GM18498 (cell line): ENCODE measurements at regions not wholly inside any gene's neighbourhood (a gene's known extent, or its start where the extent isn't known, plus 50 kb on each side); places are given as distances from the start of the nearest gene placed in this dataset.
"Not testable (repeated sequence)": the region's sequence is repeated elsewhere in the genome, so short reads cannot be mapped to it uniquely, and the experiment has no call there.

Experiments used
- ATAC-seq: cut with Tn5 transposase; IDR thresholded peaks from one replicate; pipeline ENCODE4 v1.9.1; 2021; ENCODE audit warnings: mild to moderate bottlenecking, moderate library complexity; ENCODE audit not compliant: unreplicated experiment

DNA sequence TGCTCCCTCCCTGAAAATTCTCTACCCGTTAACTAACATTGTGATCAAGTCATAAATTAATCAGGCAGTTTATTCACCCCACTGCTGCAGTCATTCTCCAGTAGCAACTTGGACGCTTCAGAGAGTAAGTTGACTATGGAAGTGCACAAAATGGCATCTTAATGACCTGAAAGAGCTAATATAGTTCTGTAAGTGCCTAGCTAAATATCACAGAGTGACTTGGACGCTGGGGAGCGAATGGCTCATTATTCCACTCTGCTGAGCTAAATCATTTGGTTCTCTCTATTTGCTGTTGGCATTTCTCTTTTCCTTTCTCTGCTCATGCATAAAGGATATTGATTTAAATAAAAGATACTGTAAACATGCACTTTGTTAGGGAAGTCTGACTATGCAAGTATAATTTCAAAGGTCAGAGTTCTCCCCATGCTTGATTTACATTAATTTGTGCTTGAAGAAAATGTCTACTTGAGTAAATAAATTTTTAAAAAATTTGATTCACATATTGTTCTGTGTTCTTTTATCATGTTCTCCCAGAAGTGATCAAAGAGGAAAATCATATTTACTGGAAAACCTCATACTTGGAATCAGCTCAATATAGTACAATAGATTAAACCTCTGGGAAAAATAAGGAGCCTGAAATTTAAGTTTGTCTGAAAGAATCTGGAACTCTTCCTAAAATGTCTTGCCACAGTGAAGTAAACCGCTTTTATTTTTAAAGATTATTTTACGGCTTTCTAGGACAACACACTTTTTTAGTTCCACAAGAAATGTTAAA lies 169.5 kb upstream of the HAPLN1 start:
- ATAC-seq = no peak

DNA sequence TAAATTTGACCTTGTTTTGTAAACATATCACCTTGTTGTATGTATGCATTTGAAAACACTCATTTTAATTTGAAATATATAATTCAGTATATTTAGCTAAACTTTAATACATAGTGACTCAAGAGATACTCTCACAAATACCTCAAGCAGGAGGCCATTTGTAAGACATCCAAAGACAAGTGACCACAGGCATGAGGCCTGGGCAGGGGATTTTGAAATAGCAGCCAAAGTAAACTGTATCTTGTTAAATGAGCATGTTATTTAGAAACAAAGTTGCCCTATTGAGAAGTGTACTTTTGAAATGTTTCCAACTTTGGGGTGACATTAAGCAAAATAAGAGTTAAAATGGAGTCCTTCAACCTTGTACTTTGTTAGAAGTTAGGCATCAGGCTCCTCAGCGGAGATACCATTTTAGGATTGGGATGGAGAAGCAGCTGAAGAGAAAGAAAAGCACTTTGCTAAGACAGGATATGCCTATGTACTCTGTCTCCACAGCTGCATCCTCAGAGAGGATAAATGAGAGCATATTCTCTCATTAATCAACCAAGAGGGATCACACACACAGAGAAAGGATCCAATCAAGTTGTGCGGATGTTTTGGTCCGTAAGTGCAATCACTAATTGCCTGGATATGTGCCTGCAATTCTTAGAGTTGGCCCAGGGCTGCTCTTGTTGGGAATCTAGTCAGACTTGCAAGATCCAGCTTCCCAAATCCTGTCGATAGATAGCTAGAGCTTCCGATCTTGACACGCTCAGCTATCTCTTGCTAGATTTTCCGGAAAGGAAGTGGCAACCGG lies 157.5 kb upstream of the HAPLN1 start:
- ATAC-seq = no peak

DNA sequence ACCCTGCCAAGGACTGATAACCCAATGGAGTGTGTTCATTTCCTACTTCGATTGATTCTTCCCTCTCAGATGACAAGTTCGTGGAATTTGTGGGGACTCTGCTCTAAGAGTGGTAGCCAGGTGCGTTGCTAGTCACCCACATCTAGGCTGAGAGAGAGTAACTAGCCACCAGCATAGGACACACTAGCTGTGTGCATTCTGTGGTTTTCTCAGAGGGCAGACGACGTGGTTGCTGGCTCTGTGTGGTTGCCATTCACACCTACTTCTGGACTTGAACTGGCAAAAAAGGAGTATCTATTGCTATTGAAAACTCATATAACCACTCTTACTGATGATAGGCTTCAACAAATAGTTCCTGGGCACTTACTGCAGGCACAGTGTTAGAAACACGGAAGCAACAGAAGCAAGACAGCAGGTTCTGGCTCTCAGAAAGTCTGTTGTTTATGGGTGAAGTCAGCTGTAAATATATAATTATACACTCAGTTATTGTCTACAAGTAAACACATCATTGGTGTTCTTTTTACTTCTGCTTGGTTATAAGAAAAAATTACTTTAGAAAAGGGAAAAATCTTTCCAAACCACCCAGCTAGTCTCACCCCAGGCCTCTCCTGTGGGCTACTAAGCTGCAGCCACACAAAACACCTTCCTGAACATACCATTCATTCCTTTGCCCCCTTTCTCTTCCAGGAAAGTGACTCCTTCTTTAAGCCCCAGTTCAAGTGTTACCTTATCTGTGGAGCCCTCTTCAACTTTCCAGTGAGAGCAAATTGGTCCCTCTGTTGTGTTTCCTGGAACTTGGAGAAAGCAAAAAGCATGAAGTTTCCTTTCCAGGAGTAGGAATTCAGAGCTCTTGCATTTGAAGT lies 151.1 kb upstream of the HAPLN1 start:
- no peak for ATAC-seq

DNA sequence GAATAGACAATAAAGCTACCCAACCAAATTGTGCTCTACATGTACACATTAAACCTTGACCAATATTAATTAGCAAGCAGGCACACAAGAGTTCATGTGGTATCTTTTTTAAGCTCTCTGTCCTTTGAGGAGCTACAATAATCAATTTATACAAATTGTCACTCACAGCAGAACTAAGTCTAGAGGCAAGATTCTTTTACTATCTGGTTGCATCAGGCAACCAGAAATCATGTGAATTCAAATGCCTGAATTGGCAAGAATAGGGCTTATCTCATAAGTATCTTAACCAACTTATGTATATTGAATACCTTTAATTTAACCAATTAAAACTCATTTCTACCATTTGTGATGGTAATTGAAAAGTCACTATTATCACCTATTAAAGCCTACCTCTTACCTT lies 145.5 kb upstream of the HAPLN1 start:
- no peak for ATAC-seq

DNA sequence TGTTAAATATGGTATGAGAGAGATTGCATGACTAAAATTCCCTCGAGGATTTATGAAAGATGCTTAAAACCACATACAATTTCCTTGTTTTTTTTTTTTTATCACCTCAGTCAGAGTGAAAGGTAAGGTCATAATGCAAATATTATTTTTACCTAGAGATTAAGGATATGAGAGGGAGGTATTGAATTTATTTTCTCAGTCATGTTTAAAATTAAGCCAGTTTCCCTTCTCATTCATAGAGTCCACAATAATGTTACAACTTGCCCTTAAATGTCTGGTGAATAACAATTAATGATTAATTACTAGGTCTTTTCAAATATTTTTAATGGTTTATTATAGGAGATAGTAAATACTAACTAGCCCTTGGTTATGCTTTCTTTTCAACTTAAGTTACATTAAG lies 144.9 kb upstream of the HAPLN1 start:
- ATAC-seq = no peak

DNA sequence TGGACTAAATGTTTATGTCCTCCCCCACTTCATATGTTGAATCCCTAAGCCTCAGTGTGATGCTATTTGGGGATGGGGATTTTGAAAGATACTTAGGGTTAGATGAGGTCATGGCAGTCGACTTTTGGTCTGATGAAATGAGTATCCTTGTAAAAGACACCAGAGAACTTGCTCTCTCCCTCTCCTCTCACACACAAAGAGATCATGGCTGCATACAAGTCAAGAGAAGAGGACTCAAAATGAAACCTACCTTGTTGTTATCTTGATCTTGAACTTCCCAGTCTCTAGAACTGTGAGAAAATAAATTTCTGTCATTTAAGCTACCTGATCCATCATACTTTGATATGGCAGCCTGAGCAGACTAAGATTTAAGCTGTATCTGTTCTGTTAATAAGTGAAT lies 144.0 kb upstream of the HAPLN1 start:
- no peak for ATAC-seq

DNA sequence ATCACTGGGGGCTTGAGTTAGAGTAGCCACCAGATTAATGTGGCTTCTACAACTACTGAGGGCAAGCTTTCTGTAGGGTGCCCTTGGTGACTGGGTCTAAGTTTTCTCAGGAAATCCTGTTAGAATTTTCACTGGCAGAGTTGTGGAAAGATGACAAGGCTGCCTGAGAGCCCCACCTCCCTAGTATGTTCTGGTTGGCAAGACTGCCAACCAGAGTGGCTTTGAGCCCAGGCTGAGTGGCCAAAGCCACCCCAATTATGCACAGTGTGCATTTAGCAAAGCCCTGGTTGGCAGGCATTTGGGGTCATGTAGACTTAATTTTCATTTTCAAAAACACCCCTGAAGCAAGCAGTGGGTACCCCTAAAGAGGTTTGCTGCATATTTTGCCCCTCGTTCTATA lies 136.7 kb upstream of the HAPLN1 start:
- ATAC-seq = no peak

DNA sequence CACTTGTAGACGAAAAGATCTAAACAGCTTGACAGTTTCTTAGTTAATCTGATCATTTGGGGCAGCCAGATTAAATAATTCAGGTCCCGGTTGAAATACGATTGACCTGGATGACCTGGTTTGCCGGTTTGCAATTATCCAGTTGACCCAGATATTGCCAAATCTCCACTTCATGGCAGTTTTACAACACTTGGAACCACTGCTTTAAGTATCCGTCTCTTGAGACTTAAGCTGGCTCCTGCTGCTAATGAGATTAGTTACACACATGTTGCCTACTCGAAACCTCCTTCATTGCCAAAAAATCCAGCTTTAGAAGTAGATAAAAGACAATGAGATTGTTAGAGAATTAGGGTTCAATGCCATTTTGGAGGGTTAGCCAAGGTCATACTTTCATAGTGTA lies 136.2 kb upstream of the HAPLN1 start:
- no peak for ATAC-seq

DNA sequence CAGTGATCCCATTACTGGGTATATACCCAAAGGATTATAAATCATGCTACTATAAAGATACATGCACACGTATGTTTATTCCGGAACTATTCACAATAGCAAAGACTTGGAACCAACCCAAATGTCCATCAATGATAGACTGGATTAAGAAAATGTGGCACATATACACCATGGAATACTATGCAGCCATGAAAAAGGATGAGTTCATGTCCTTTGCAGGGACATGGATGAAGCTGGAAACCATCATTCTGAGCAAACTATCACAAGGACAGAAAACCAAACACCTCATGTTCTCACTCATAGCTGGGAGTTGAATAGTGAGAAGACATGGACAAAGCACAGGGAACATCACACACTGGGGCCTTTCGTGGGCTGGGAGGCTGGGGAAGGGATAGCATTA lies 129.8 kb upstream of the HAPLN1 start:
- not testable (repeated sequence) for ATAC-seq

DNA sequence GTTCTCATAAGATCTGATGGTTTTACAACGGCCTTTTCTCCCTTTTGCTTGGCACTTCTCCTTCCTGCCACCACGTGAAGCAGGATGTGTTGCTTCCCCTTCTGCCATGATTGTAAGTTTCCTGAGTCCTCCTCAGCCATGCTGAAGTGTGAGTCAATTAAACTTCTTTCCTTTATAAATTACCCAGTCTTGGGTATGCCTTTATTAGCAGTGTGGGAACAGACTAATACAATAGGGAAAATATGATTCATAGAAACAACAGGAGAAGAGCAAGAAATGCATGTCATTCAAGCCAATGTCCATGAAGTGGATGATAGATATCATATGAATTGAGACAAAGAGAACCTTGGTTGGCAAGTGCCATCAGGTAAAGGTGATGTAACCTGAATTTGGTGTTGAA lies 128.3 kb upstream of the HAPLN1 start:
- ATAC-seq = no peak

DNA sequence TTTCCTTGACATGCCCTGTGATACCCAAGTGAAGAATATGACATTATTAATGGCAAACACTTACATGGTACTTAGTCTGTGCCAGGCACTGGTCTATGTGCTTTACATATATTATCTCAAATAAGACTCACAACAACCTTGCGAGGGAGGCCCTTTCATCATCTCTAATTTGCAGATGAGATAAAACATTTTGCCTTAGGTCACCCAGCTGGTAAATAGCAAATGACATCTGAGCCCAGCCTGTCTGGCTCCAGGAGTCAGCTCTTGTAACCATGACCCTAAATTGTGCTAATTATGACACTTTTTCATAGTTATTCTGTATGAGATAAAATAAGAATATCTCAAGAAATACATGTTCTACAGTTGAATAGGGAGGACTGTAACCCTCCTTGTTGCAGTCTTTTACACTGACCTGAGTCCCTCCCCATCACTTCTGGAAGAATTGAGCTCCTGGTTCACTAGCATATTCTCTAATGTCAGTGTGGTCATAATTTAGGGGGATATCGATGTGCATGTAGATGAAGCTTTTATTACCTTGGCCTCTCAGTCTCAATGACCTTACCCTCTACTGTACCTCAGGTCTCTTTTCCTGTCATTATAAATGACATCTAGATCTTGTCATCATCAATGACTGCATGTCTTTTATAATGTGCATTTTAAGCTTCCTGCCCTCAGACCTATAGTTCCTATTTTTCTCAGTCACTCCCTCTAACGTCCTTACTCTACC lies 126.1 kb upstream of the HAPLN1 start:
- ATAC-seq = no peak

DNA sequence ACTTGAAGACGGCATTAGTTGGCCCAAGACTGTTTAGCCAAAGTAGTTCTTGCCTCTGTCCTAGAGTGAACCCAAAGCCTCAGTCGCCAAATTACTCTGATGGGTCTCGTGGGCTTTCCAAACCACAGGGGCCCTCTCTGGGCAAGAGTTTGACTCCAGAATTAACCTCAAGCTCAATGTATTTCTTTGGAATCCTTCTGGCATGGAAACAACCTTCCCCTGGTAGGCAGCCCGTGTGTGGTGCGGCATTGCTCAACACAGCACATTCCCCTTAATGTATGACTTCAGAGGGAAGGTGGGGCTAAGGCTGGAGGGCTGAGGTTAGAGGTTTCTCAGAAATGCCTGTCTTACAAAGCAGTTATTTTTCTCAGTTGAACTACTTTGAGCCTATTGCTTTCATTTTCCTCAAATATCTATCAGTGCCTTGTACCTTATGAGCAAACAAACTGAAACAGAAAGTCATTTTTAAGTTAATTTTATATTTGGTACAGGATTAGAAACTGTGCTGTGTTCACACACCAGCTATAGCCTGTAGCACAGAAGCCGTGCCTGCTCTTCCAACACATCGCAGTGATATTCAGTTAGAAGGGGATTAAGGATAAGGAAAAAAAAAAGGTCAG lies 123.9 kb upstream of the HAPLN1 start:
- ATAC-seq = peak; percentile 99

DNA sequence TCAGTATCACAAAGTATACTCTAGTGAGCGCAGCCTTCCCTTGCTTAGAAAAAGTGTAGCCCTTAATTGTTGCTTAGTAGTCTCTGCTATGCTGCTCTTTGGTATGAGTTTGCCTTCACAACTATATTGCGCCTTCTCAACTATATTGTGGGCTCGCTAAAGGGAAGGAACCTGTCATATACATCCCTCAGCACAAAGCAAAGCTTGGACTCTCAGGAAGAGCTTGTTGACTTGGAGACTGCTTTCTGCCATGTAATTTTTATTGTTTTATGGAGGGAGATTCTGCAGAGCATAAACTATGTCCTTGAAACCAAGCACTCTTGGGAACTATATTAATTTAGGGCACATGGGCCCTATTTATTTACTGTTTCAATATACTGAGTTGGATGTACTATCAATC lies 119.1 kb upstream of the HAPLN1 start:
- no peak for ATAC-seq

DNA sequence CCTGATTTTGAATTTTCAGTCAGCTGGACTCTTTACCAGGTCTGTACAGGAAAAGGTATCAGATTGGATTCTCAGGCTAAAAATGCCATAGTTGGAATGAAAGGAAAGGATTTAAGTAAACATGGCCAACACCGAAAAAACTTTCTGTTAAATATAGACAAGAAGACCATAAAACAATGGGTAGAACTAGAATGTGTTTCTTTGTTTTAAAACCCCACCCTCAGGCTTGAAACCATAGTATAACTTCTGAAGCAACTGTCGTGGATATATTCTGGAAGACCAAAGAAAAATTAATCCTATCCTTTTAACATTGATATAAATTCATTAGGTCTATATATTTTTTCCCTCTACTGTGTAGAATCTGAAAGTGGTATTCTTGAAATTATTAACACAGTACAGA lies 118.6 kb upstream of the HAPLN1 start:
- no peak for ATAC-seq

DNA sequence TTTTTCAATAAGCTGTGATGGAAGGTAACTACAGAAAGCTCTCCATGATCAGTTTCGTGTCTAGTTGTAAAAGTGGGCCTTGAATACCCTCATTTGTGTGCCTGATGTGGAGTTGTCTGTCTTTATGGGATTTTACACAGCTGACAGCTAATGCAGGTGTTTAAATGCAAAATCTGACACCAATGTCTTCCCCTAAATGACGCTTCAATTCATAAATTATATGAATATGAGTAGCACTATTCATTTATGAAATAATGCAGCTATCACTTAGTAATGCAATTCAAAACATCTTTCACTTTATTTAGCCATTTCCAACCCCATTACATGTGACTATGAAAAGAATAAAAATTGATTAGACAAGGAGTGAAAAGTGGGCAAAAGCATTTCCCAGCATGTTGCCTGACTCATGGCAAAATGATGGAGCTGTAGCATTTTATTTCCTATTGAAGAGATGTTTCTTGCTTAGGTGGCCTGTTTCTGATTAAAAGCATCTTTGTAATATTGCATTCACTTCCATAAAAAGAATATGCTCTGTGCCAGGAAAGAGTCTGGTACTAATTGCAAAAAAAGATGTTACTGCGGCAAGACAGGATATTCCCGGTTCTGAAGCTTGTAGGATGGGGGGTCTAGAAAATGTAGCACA lies 116.7 kb upstream of the HAPLN1 start:
- ATAC-seq = no peak

DNA sequence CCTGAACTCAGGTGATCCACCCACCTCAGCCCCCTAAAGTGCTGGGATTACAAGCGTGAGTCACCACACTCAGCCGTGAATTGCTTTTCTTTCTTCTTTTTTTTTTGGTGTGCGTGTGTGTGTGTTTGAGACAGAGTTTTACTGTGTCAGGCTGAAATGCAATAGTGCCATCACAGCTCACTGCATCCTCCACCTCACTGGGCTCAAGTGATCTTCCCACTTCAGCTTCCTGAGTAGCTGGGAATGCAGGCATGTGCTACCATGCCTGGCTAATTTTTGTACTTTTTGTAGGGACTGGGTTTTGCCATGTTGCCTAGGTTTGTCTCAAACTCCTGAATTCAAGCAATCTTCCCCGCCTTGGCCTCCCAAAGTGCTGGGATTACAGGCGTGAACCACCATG lies 113.7 kb upstream of the HAPLN1 start:
- ATAC-seq = no peak

DNA sequence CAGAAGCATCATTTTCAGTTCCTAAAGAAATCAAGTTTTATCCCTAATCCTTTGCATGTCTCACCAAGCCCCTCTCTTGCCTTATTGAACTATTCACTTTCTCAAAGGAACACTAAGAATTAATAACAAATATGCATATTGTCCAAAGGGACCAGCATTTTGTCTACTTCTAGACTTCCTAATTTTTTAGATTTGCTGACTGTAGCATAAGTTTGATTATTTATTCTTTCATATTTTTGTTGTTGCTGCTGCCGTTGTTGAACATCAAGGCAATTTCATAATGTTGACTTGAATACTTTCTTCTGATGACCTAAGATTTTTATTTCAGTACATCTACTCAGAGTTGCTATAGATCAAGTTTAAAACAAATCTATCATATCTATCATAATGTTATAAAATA lies 111.2 kb upstream of the HAPLN1 start:
- no peak for ATAC-seq

DNA sequence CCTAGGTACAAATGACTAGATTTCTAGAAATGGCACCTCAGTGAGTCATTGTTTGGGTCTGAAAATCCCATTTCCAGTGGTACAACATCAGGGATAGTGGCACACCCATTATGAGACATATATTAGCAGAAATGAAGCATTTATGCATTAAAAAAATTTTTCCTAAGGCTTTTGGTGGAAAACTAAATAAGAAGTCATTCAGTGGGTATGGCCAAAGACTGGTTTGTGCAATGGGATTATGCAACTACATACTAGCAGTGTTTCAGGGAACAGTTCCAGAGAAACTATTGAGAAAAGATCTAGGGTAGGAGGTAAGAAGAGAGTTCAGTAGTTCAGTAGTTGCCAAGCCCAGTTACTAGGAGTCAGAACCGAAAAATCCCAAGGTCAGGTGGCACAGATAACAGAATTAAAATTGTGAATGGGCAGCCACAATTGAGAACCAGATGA lies 106.5 kb upstream of the HAPLN1 start:
- no peak for ATAC-seq

DNA sequence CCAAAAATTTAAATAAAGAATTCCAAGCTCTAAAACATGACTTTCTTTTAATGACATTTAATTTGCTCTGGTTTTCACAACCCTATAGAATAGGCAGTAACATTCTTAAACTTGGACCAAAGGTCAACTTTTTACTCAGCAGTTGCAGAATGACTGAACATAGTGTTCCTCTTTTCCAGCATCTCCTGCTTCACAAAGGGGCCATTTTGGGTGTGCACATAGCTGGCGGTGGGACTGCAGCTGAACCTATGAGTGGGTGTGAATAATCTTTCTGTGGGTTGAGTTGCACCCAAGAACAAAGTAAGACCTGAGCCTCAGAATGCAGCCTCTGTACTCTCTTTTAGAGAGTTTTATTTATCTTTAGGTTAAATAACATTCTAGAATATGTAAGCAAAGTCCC lies 96.9 kb upstream of the HAPLN1 start:
- no peak for ATAC-seq

DNA sequence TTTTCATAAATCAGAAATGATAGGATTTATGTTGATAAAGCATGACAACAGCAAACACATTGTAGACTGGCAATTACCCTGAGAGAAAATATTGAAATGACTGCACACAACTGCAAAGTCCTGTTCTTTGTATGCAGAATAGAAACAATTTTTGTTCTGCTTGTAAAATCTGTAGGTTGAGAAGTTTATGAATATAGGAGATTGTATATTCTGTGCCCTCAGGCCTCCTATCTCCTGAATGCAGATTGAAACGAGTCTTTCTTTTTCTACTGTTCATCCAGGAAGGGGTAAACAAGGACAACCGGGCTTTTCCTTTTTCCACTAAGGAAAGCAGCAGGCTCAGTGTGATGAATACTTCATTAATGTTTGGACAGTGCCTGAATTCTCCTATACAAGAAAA lies 95.0 kb upstream of the HAPLN1 start:
- ATAC-seq = no peak
